Peyer's patch (tissue), 4 donors: ENCODE measurements at regions not wholly inside any gene's neighbourhood (a gene's known extent, or its start where the extent isn't known, plus 50 kb on each side); places are given as distances from the start of the nearest gene placed in this dataset.

Experiments
- POLR2A ChIP-seq, 2 donors: fragments of 450-650 bp; IDR thresholded peaks; one replicate each; pipeline ENCODE4 v1.5.1; 2017; ENCODE audit warnings: antibody characterized with exemption in 2 of 2, mild to moderate bottlenecking in 2 of 2, moderate library complexity in 2 of 2
- TF ChIP-seq, protein P1 (sequence below), 6 experiments: fragments of 450-650 bp in 4 of 6; fragments of 200-600 bp in 2 of 6; sonication (generic) in 1 of 6; IDR thresholded peaks; one replicate each; pipeline ENCODE4 v1.5.1; 2017 to 2019; ENCODE audit warnings: antibody characterized with exemption in 6 of 6, mild to moderate bottlenecking in 3 of 6, moderate library complexity in 1 of 6

DNA sequence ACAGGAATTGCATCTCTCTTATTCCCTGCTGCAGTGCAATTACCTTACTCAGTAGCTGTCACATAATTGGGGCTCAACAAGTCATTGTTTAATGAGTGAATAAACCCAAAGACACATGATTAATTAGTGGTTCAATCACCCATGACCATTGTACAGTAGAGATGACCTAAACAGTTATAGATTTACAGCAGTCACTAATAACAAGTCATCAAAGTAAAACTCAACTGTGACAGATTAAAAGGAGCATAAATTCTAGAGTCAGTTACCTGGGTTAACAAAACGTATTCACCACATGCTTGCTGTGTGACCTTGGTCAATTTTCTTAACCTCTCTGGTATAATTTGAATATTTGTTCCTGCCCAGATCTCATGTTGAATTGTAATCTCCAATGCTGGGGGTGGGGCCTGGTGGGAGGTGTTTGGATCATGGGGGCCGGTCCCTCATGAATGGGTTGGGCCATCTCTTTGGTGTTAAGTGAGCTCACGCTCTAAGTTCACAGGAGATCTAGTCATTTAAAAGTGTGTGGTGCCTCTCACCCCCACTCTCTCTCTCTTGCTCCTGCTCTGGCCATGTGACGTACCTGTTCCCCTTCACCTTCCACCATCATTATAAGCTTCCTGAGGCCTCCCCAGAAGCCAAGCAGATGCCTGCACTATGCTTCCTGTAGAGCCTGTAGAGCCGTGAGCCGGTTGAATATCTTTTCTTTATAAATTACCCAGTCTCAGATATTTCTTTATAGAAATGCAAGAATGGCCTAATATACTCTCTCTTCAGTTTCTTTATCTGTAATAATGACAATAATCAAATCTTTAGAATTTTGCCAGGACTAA, 141.9 kb upstream of the PLEKHG7 start:
- TF ChIP-seq, protein P1, sequence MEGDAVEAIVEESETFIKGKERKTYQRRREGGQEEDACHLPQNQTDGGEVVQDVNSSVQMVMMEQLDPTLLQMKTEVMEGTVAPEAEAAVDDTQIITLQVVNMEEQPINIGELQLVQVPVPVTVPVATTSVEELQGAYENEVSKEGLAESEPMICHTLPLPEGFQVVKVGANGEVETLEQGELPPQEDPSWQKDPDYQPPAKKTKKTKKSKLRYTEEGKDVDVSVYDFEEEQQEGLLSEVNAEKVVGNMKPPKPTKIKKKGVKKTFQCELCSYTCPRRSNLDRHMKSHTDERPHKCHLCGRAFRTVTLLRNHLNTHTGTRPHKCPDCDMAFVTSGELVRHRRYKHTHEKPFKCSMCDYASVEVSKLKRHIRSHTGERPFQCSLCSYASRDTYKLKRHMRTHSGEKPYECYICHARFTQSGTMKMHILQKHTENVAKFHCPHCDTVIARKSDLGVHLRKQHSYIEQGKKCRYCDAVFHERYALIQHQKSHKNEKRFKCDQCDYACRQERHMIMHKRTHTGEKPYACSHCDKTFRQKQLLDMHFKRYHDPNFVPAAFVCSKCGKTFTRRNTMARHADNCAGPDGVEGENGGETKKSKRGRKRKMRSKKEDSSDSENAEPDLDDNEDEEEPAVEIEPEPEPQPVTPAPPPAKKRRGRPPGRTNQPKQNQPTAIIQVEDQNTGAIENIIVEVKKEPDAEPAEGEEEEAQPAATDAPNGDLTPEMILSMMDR (IDR thresholded peaks at IDR 0.05) = no peak
- TF ChIP-seq POLR2A (IDR thresholded peaks at IDR 0.05) = no peak
